ENCODE measurements at regions not wholly inside any gene's neighbourhood (a gene's known extent, or its start where the extent isn't known, plus 50 kb on each side); places are given as distances from the start of the nearest gene placed in this dataset.

DNA sequence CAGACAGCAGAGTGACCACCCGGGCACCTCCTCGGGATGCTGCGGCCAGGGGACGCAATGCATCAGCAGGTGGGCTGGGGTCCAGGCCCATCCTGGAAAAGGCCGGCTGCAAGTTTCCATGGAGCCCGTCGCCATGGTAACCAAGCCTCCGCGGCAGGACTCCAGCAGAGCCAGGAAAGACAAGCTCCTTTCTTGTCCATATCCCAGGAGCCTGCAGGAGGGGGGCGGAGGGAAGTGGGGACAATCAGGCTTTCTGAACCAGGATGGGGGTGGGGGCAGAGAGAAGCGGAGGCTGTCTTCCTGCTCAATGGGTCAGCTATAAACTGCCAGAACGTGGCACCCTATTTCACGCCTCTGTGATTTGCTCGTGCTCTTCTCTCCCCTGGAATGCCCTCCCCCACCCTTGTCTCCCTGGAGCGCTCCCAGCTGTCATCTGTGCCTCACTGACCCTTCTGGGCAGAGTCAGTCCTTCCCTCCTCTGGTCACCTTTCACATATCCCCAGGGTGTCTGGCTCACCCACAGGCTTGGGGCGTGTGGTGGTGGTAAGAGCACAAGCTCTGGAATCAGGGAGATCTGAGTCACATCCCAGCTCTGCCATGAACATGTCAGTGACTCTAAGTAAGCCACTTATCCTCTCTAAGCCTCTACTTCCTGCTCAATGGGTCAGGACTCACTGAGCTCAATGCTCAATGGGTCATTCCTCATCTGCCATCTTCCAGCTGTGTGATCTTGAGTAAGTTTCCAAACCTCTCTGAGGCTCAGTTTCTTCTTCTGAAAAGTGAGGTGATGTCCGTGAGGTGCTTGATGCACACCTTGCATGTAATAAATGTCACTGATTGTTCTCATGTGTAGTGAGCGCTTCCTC lies 58.9 kb upstream of the LAPTM5 start:
- TF ChIP-seq EZH2 (IDR thresholded peaks at IDR 0.05; ENCODE audit: insufficient read depth, poor library complexity, severe bottlenecking) (no peak), EZH2phosphoT487 (IDR thresholded peaks at IDR 0.05; ENCODE audit: insufficient read depth, low read depth) (no peak)

All from GM23248 (cell line).